HEK293 (cell line): ENCODE measurements at regions not wholly inside any gene's neighbourhood (a gene's known extent, or its start where the extent isn't known, plus 50 kb on each side); places are given as distances from the start of the nearest gene placed in this dataset.

Experiments used
- BCL6B ChIP-seq: fragments of 450-650 bp; formaldehyde crosslinking; IDR thresholded peaks from 2 replicates; pipeline ENCODE4 v1.5.1; 2017; ENCODE audit warnings: missing biosample characterization, missing genetic modification characterization
- ZNF274 ChIP-seq, 2 experiments: fragments of 200-500 bp in 1 of 2; fragments of 450-650 bp in 1 of 2; sonication (Bioruptor generic) in 1 of 2; formaldehyde crosslinking in 1 of 2; IDR thresholded peaks; 2 replicates each; pipeline versions ENCODE4 v1.5.1 to v1.6.1; 2014 to 2016; ENCODE audit warnings: borderline replicate concordance in 1 of 2, inconsistent platforms in 1 of 2, low read length in 1 of 2, missing biosample characterization in 1 of 2, missing genetic modification characterization in 1 of 2
- ZNF639 ChIP-seq: fragments of 450-650 bp; formaldehyde crosslinking; IDR thresholded peaks from 2 replicates; pipeline ENCODE4 v1.5.1; 2016; ENCODE audit warnings: missing biosample characterization, missing genetic modification characterization
- ZNF768 ChIP-seq: fragments of 450-650 bp; formaldehyde crosslinking; IDR thresholded peaks from 2 replicates; pipeline ENCODE4 v1.5.1; 2018; ENCODE audit warnings: missing biosample characterization, mild to moderate bottlenecking, missing genetic modification characterization

DNA sequence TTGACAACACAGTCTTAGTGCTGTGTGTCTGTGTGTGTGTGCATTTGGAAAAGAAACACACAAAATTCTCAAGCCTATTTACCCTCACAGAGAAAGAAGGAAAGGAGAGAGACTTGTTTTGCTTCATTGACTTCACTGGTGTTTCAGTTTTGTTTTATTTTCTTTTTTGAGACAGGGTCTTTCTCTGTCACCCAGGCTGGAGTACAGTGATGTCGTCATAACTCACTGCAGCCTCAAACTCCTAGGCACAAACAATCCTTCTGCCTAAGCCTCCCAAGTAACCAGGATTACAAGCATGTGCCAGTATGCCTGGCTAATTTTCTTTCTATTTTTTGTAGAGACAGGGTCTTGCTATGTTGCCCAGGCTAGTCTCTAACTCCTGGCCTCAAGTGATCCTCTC, 636.9 kb downstream of the TAFA4 start:
- TF ChIP-seq BCL6B (tag by site-specific recombination) = no peak
- TF ChIP-seq ZNF768 (tag by site-specific recombination) = no peak
- no peak for TF ChIP-seq ZNF274 (IDR thresholded peaks at IDR 0.05; ENCODE audit: low read length)
- no peak for TF ChIP-seq ZNF274 (tag by site-specific recombination; IDR thresholded peaks at IDR 0.05; ENCODE audit: borderline replicate concordance)
- TF ChIP-seq ZNF639 (tag by site-specific recombination) = no peak
